ENCODE measurements at regions not wholly inside any gene's neighbourhood (a gene's known extent, or its start where the extent isn't known, plus 50 kb on each side); places are given as distances from the start of the nearest gene placed in this dataset.

DNA sequence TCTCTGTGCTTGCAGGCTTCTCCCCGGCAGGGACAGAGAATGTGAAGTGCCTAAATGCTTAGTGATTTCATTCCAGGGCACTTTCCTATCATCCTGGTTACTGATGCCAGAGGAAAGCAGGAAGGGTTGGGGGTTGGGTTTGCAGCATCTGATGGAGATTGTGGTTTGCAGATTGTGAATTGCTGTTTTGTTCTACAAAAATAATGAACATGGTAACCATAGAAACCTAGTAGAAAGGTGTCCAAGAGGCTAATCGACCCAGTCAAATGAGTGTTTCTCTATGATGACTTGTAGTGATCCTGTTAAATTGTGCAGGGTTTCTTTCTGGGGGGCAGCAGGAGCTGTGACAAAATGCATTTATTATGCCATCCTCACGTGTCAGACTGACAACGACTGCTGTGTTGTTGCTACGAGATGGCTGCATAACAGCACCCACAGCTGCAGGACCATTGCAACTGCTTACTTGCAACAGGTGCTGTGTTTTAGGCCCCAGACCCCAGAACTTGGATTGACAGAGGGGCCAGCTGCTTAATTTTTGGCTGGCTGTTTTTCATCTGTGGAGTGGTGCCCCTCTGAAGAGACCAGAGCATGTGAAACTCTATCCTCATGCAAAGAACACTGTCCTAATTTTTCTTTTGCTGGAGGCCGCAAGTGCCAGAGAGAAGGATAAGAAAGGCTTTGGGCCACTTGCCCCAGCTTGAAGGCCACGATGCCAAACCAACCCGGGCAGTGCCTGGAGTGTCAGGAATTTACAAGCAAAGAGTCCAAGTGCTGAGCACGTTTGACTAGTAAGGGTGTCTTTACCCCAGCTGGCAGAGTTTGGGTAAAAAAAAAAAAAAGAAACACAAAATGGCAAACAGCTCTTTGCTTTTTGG lies 397.8 kb downstream of the GADD45G start:
- Histone ChIP-seq H3K4me2 (ENCODE audit: low read depth, low read length, poor library complexity, severe bottlenecking) (no peak overlapping the region), H3K27me3 (ENCODE audit: low read length) (no peaks in the 10 kb centered on the region), H3K9me2 (replicated peaks; ENCODE audit: insufficient read depth, low read length) (no peaks in the 10 kb centered on the region), H3K79me2 (ENCODE audit: insufficient read depth, low read length) (no peaks in the 10 kb centered on the region), H3K4me3 (ENCODE audit: insufficient read depth, low read length, poor library complexity, severe bottlenecking) (no peak overlapping the region), H3F3A (ENCODE audit: insufficient read depth) (no peaks in the 10 kb centered on the region), H3K9me3 (ENCODE audit: insufficient read depth, low read length) (no peaks in the 10 kb centered on the region), H3K9ac (ENCODE audit: low read length) (no peak overlapping the region), H2AFZ (ENCODE audit: low read depth, low read length, severe bottlenecking) (no peak overlapping the region), H3K27ac (ENCODE audit: low read depth, low read length) (no peak overlapping the region), H4K20me1 (ENCODE audit: low read depth, low read length) (no peaks in the 10 kb centered on the region), H3K36me3 (ENCODE audit: low read length) (no peaks in the 10 kb centered on the region)
- no peak for TF ChIP-seq EZH2phosphoT487 (conservative IDR thresholded peaks at IDR 0.05; ENCODE audit: low read length)
- TF ChIP-seq, protein P1, sequence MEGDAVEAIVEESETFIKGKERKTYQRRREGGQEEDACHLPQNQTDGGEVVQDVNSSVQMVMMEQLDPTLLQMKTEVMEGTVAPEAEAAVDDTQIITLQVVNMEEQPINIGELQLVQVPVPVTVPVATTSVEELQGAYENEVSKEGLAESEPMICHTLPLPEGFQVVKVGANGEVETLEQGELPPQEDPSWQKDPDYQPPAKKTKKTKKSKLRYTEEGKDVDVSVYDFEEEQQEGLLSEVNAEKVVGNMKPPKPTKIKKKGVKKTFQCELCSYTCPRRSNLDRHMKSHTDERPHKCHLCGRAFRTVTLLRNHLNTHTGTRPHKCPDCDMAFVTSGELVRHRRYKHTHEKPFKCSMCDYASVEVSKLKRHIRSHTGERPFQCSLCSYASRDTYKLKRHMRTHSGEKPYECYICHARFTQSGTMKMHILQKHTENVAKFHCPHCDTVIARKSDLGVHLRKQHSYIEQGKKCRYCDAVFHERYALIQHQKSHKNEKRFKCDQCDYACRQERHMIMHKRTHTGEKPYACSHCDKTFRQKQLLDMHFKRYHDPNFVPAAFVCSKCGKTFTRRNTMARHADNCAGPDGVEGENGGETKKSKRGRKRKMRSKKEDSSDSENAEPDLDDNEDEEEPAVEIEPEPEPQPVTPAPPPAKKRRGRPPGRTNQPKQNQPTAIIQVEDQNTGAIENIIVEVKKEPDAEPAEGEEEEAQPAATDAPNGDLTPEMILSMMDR (IDR thresholded peaks at IDR 0.05; ENCODE audit: insufficient read depth, low read length, poor library complexity, severe bottlenecking) = no peak

DNA sequence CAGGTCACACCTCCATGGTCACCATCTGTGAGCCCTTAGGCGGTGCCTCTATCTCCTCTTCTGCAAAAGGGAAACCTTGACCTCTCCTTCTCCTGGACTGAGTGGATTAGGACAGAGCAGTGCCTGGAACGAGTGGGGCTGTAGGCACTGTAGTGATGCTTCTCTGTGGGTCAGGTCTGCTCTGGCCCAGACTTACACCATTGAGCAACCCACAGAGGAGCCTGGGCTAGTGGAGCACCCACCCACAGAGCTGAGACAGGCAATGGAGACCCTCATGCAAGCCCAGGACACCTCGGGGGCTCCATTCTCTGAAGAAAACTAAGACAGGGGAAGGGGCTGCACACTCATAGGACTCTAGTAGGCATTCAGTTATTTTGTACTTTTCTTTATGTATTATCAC lies 400.6 kb downstream of the GADD45G start:
- no peaks in the 10 kb centered on the region for H3K9me3 ChIP-seq (ENCODE audit: insufficient read depth, low read length)
- no peaks in the 10 kb centered on the region for H3K27me3 ChIP-seq (ENCODE audit: low read length)
- no peaks in the 10 kb centered on the region for H4K20me1 ChIP-seq (ENCODE audit: low read depth, low read length)
- H3K9ac ChIP-seq (ENCODE audit: low read length) = no peak overlapping the region
- no peak overlapping the region for H3K27ac ChIP-seq (ENCODE audit: low read depth, low read length)
- no peaks in the 10 kb centered on the region for H3F3A ChIP-seq (ENCODE audit: insufficient read depth)
- no peaks in the 10 kb centered on the region for H3K9me2 ChIP-seq (replicated peaks; ENCODE audit: insufficient read depth, low read length)
- no peaks in the 10 kb centered on the region for H3K79me2 ChIP-seq (ENCODE audit: insufficient read depth, low read length)
- H2AFZ ChIP-seq (ENCODE audit: low read depth, low read length, severe bottlenecking) = no peak overlapping the region
- no peaks in the 10 kb centered on the region for H3K36me3 ChIP-seq (ENCODE audit: low read length)
- TF ChIP-seq, protein P1 (IDR thresholded peaks at IDR 0.05; ENCODE audit: insufficient read depth, low read length, poor library complexity, severe bottlenecking) = no peak
- no peak for TF ChIP-seq EZH2phosphoT487 (conservative IDR thresholded peaks at IDR 0.05; ENCODE audit: low read length)
- no peak overlapping the region for H3K4me2 ChIP-seq (ENCODE audit: low read depth, low read length, poor library complexity, severe bottlenecking)
- H3K4me3 ChIP-seq (ENCODE audit: insufficient read depth, low read length, poor library complexity, severe bottlenecking) = no peak overlapping the region

DNA sequence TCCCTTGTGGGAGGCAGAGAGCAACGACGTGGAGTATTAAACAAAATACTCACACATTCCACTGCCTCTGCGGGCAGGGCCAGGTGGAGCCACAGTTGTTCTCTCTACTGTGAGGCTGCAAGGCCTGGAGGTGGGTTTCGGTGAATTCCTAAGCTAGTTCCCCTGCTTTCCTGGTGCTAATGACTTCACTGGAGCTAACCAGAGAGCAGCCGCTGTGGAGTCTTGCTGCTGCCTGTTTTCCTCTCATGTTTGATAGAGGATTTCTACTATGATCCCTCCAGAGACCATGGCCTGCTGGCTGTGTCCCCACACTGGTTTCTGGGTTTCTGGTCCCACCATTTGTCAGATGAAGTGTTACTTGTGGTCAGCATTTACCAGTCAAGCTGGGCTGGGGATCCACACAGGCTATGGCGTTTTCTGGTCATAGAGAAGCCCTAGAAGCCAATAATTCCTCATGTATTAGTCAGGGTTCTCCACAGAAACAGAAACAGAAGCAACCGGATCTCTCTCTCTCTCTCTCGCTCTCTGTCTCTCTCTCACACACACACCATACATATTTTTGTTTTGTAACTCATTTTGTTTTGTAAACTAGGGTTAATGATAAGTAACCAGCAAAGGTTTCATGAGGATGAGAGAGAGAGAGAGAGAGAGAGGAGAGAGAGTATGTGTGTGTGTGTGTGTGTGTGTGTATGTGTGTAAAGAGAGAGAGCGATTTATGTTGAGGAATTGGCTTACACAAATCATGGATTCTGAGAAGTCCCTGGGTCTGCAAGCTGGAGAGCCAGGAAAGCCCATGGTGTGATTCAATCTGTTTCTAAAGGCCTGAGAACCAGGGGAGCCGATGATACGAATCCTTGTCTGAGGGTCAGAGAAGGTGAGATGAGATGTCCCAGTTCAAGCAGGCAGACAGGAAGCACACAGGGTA lies 403.0 kb downstream of the GADD45G start:
- Histone ChIP-seq H3K9me3 (ENCODE audit: insufficient read depth, low read length) (no peaks in the 10 kb centered on the region), H3K27me3 (ENCODE audit: low read length) (0 out of 2 replicates have a peak, but pooled peaks cover 3% of the 10 kb centered on the region), H2AFZ (ENCODE audit: low read depth, low read length, severe bottlenecking) (no peak overlapping the region), H3K4me3 (ENCODE audit: insufficient read depth, low read length, poor library complexity, severe bottlenecking) (no peak overlapping the region), H3K27ac (ENCODE audit: low read depth, low read length) (no peak overlapping the region), H3K9me2 (replicated peaks; ENCODE audit: insufficient read depth, low read length) (no peaks in the 10 kb centered on the region), H4K20me1 (ENCODE audit: low read depth, low read length) (no peaks in the 10 kb centered on the region), H3K79me2 (ENCODE audit: insufficient read depth, low read length) (no peaks in the 10 kb centered on the region), H3F3A (ENCODE audit: insufficient read depth) (no peaks in the 10 kb centered on the region), H3K36me3 (ENCODE audit: low read length) (no peaks in the 10 kb centered on the region), H3K4me2 (ENCODE audit: low read depth, low read length, poor library complexity, severe bottlenecking) (no peak overlapping the region), H3K9ac (ENCODE audit: low read length) (no peak overlapping the region)
- no peak for TF ChIP-seq EZH2phosphoT487 (conservative IDR thresholded peaks at IDR 0.05; ENCODE audit: low read length)

All from SU-DHL-6 (cell line).